Superior temporal gyrus (tissue), 1 donor: ENCODE measurements at regions not wholly inside any gene's neighbourhood (a gene's known extent, or its start where the extent isn't known, plus 50 kb on each side); places are given as distances from the start of the nearest gene placed in this dataset.

Experiments used
- DNase-seq: peaks from one replicate; pipeline ENCODE4 v3.0.0-alpha.2; 2016; ENCODE audit errors: extremely low spot score

- no peak for DNase-seq
These were observed 107.8 kb upstream of the MTNR1B start for GRCh38 chr11:92861634-92862033.

GRCh38 chr11:92865352-92865751 lies 104.1 kb upstream of the MTNR1B start:
- DNase-seq: no peak

GRCh38 chr11:92866679-92867282 lies 102.7 kb upstream of the MTNR1B start:
- DNase-seq: no peak

- no peak for DNase-seq
These were observed 101.4 kb upstream of the MTNR1B start for GRCh38 chr11:92867913-92868619.

- DNase-seq: no peak
These were observed 99.7 kb upstream of the MTNR1B start for GRCh38 chr11:92869716-92870115.

GRCh38 chr11:92870196-92870832 lies 99.1 kb upstream of the MTNR1B start:
- DNase-seq: no peak

- no peak for DNase-seq
These were observed 95.9 kb upstream of the MTNR1B start for GRCh38 chr11:92873551-92873950.

GRCh38 chr11:92875473-92875872 lies 94.0 kb upstream of the MTNR1B start:
- no peak for DNase-seq

- no peak for DNase-seq
These were observed 90.4 kb upstream of the MTNR1B start for GRCh38 chr11:92879086-92879485.

- no peak for DNase-seq
These were observed 89.1 kb upstream of the MTNR1B start for GRCh38 chr11:92880381-92880780.

GRCh38 chr11:92881940-92882450 lies 87.5 kb upstream of the MTNR1B start:
- peak; percentile 54 for DNase-seq

GRCh38 chr11:92882828-92883611 lies 86.4 kb upstream of the MTNR1B start:
- no peak for DNase-seq

- DNase-seq: no peak
These were observed 83.9 kb upstream of the MTNR1B start for GRCh38 chr11:92885600-92885999.

GRCh38 chr11:92886243-92886905 lies 83.1 kb upstream of the MTNR1B start:
- peak; percentile 89 for DNase-seq

- DNase-seq: no peak
These were observed 80.8 kb upstream of the MTNR1B start for GRCh38 chr11:92888696-92889095.

GRCh38 chr11:92890846-92891245 lies 78.6 kb upstream of the MTNR1B start:
- DNase-seq: no peak

GRCh38 chr11:92892802-92893684 lies 76.4 kb upstream of the MTNR1B start:
- DNase-seq: no peak

GRCh38 chr11:92894197-92894596 lies 75.3 kb upstream of the MTNR1B start:
- DNase-seq: no peak

- DNase-seq: no peak
These were observed 72.0 kb upstream of the MTNR1B start for GRCh38 chr11:92897487-92897886.

GRCh38 chr11:92902417-92902816 lies 67.0 kb upstream of the MTNR1B start:
- no peak for DNase-seq

GRCh38 chr11:92907671-92908070 lies 61.8 kb upstream of the MTNR1B start:
- DNase-seq: no peak
